Muscle of leg (tissue), 3 donors: ENCODE measurements at regions not wholly inside any gene's neighbourhood (a gene's known extent, or its start where the extent isn't known, plus 50 kb on each side); places are given as distances from the start of the nearest gene placed in this dataset.

Source experiments
- DNase-seq: peaks from one replicate; pipeline ENCODE4 v3.0.0; 2013
- H3K27ac ChIP-seq: one replicate; pipeline ENCODE4 v1.5.1; 2013; ENCODE audit warnings: mild to moderate bottlenecking, low read length, control low read depth
- H3K27me3 ChIP-seq: one replicate; pipeline ENCODE4 v1.6.1; 2013; ENCODE audit warnings: low read length; ENCODE audit not compliant: control insufficient read depth, insufficient read depth
- H3K36me3 ChIP-seq: one replicate; pipeline ENCODE4 v1.6.1; 2013; ENCODE audit warnings: low read length; ENCODE audit not compliant: control insufficient read depth, insufficient read depth
- H3K4me1 ChIP-seq: one replicate; pipeline ENCODE4 v1.6.1; 2013; ENCODE audit warnings: low read length; ENCODE audit not compliant: control insufficient read depth, insufficient read depth
- H3K4me3 ChIP-seq: one replicate; pipeline ENCODE4 v1.5.1; 2013; ENCODE audit warnings: low read length, control low read depth
- H3K9me3 ChIP-seq: replicated peaks from 2 replicates; pipeline ENCODE4 v1.6.1; 2013; ENCODE audit warnings: low read depth, low read length; ENCODE audit not compliant: control insufficient read depth
- WGBS: methylation state at CpG from one replicate; pipeline ENCODE4 v1.1.5; 2013; ENCODE audit warnings: missing lambda C conversion rate; ENCODE audit not compliant: insufficient coverage; 5-methylcytosine and 5-hydroxymethylcytosine counted together

DNA sequence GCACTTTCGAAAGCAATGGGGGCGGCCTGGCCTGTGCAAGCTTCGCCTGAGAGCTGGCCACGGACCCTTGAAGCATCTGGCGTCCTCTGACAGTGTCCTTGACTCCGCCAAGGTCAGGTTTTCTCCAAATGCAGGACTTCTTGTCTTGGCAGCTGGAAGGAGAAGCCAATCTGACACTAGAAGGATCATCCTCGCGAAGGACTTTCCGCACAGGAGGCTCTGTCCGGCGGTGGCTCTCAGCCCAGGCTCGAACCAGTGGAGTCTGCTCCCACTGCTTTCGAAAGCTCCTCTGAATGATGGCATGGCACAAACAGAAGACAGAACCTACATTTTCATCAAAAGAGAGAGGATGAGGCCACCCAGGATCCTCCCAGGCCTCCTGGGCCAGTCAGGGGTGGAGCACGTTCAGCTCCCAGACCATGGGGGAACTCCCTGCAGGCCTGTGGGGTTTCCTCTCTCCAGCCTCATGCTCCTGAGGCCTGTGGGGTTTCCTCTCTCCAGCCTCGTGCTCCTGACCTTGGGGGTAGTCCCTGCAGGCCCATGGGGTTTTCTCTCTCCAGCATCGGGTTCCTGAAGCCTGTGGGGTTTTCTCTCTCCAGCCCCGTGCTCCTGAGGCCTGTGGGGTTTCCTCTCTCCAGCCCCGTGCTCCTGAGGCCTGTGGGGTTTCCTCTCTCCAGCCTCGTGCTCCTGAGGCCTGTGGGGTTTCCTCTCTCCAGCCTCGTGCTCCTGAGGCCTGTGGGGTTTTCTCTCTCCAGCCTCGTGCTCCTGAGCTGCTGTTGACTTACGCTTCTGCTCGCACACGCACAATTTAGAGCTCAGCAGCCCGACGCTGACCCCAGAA lies 396.5 kb upstream of the SALL3 start:
- H3K9me3 ChIP-seq: no peaks in the 10 kb centered on the region
- no peak for DNase-seq
- H3K27ac ChIP-seq: no peak overlapping the region
- WGBS: 72% methylated on average over 23 of the region's 26 CpGs
- peaks cover 9% of the 10 kb centered on the region for H3K27me3 ChIP-seq
- H3K36me3 ChIP-seq: no peaks in the 10 kb centered on the region
- H3K4me1 ChIP-seq: peaks cover 1% of the 10 kb centered on the region
- H3K4me3 ChIP-seq: no peak overlapping the region

DNA sequence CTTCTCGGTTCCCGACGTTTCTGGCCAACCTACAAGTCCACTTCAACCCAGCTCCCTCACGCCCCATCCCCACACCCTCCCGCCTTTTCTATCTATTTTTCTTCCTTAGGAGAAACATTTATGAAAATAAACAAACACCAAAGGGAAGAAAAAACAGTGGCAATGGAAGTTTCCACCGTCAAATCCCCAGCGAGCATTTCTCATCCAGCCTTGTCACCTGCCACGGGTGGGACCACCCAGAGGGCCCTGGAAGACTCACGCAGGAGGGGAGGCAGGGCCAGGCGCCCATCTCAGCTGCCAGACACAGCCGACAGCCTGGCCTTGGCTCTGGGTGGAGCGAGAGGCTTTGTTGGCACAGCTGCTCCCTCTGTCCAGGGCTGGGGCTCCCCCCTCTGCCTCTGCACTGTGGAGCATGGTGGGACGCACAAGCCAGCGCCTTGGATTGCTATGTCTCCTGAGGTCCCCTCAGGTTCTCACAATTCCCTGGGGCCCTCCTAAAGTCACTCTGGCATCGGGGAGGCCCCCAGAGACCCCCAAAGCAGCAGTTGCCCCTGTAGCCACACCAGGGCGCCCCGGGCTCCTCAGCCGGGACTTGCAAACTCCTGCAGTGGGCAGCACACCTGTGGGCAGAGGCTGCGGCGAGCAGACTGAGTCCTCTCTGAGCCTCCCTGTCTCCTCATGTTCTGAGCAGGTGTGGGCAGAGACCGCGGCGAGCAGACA lies 395.7 kb upstream of the SALL3 start:
- DNase-seq: no peak
- H3K4me1 ChIP-seq: peaks cover 4% of the 10 kb centered on the region
- 81% methylated on average over 22 of the region's 23 CpGs for WGBS

DNA sequence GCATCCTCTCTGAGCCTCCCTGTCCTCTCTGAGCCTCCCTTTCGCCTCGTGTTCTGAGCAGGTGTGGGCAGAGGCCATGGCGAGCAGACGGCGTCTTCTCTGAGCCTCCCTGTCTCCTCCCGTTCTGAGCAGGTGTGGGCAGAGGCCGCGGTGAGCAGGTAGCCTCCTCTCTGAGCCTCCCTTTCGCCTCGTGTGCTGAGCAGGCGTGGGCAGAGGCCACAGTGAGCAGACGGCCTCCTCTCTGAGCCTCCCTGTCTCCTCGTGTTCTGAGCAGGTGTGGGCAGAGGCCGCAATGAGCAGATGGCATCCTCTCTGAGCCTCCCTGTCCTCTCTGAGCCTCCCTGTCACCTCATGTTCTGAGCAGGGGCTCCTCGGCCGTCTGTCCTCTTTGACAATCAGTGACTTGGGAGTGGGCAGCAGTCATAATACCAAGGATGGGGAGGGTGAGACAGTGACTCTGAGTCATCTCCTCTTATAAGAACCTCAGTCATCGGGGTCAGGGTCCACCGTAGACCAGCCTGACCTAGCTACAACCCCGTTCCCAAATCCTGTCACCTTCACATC lies 395.1 kb upstream of the SALL3 start:
- no peak overlapping the region for H3K4me3 ChIP-seq
- peaks cover 4% of the 10 kb centered on the region for H3K4me1 ChIP-seq
- H3K27me3 ChIP-seq: peaks cover 9% of the 10 kb centered on the region
- WGBS: 90% methylated on average over 10 of the region's 19 CpGs
- no peaks in the 10 kb centered on the region for H3K36me3 ChIP-seq
- H3K9me3 ChIP-seq: no peaks in the 10 kb centered on the region
- no peak for DNase-seq
- no peak overlapping the region for H3K27ac ChIP-seq

More for the DNA sequence above, 395.7 kb upstream of the SALL3 start:
- no peaks in the 10 kb centered on the region for H3K9me3 ChIP-seq
- peaks cover 12% of the 10 kb centered on the region for H3K27me3 ChIP-seq
- H3K36me3 ChIP-seq: no peaks in the 10 kb centered on the region
- no peak overlapping the region for H3K4me3 ChIP-seq
- no peak overlapping the region for H3K27ac ChIP-seq

DNA sequence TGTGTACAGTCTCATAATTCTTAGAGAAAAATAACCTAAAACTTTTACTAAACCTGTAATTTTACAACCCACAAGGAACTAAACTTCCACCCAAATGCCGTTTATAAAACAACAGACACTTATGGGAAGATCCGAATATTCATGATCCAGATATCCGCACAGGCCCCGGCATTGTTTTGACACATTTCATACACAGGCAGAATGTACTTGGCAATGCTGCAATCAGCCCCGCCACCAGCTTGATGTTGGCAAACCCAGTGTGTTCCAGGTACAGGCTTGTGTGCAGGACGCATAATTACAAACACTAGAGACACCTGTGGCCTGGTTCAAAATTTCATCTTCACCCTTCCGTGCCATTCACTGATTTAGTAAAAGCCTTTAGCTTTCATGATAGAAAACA lies 393.0 kb upstream of the SALL3 start:
- Histone ChIP-seq H3K4me3 (no peak overlapping the region), H3K27ac (no peak overlapping the region), H3K4me1 (peaks cover 4% of the 10 kb centered on the region), H3K27me3 (peaks cover 12% of the 10 kb centered on the region), H3K9me3 (no peaks in the 10 kb centered on the region), H3K36me3 (no peaks in the 10 kb centered on the region)
- no peak for DNase-seq
- 91% methylated on average over 5 of the region's 7 CpGs for WGBS

DNA sequence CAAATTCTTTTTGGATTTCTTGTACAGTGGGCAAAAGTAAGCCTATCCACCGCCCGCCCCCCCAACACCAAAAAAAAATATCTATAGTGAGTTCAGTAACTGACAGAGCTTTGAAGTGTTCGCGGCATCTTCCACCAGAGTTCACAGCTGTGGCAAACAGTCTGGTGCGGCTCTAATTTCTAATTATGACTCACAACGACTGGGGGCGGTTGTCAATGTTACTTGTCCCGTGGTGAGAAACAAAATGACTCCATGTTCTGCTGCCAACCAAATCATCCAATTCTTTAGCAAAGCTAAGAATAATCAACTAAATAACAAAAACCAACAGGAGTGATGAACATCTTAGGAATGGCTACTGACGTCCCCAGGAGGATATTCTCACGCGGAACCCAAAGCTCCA lies 392.5 kb upstream of the SALL3 start:
- 61% methylated on average over 6 of the region's 11 CpGs for WGBS
- H3K36me3 ChIP-seq: no peaks in the 10 kb centered on the region
- H3K9me3 ChIP-seq: no peaks in the 10 kb centered on the region
- peaks cover 4% of the 10 kb centered on the region for H3K4me1 ChIP-seq
- H3K27ac ChIP-seq: no peak overlapping the region
- peaks cover 12% of the 10 kb centered on the region for H3K27me3 ChIP-seq
- DNase-seq: peak; percentile 9
- no peak overlapping the region for H3K4me3 ChIP-seq

DNA sequence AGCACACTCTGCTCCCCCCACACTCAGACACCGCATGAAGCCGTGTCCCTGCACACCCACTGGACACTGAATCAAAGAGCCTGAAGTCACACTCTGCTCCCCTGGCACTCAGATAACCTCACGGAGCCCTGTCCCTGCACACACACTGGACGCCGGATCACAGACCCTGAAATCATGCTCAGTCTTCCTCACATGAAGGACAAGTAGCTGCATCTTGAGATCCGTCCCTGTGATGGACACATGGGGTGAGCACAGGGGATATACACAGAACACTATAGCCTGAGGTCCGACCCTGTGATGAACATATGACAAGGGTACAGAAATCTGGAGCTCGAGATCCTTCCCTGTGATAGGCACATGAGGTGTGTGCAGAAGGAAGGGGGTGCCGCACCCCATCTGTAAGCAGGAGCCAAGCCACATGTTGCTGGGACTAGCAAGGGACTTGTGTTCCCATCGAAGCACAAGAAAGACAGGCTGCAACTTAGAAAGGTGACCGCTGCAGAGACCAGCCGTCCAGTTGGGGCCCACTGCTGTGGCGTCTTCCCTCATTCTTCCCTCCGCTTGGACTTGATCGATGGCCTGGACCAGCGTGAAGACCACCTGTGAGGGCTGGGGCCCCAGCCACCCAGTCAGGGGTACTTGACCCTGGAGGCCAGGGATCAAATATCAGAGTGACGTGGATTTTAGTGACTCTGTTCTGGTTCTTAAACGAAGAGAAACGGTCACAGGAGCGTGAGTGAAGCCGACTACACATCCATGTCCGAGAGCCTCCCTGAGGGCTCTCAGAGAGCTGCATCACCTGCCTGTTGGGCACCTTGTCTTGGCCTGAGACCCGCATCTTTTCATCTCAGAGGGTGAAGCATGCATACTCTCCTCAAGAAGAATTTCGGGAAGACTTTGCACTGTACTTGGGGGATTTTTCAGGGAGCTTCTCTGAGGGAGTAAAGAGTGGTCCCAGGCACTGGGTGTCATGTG lies 391.7 kb upstream of the SALL3 start:
- Histone ChIP-seq H3K36me3 (no peaks in the 10 kb centered on the region), H3K4me3 (no peak overlapping the region), H3K9me3 (no peaks in the 10 kb centered on the region), H3K27me3 (peaks cover 12% of the 10 kb centered on the region), H3K27ac (no peak overlapping the region), H3K4me1 (peaks cover 4% of the 10 kb centered on the region)
- 66% methylated on average over 21 of the region's 24 CpGs for WGBS
- DNase-seq: no peak

DNA sequence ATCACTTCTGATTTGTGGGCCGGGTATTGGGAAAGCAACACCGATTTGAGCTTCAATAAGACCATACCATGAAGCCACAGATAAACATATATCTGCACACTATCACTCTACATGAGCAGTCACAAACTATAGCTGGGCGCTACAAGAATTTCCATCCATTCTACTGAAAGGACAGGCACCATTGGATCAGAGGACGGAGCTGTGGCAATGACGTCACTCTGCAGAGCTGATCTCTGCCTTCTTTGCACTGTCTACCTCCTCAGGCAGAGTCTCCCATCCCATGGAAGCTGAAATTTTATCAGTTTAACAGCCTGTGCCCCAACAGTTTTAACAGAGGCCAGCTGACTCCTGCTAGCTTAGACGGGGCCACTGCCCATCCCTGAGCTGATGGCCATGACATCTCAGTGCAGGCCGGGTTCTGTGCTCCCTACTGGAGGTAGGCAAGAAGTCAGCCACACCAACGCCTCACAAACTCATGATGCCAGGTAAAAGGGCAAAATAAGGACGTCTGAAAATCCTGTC lies 389.6 kb upstream of the SALL3 start:
- DNase-seq: no peak
- Histone ChIP-seq H3K9me3 (no peaks in the 10 kb centered on the region), H3K27me3 (peaks cover 12% of the 10 kb centered on the region), H3K36me3 (no peaks in the 10 kb centered on the region), H3K27ac (no peak overlapping the region), H3K4me1 (peaks cover 4% of the 10 kb centered on the region), H3K4me3 (no peak overlapping the region)
- WGBS: 88% methylated on average over 7 of the region's 9 CpGs

DNA sequence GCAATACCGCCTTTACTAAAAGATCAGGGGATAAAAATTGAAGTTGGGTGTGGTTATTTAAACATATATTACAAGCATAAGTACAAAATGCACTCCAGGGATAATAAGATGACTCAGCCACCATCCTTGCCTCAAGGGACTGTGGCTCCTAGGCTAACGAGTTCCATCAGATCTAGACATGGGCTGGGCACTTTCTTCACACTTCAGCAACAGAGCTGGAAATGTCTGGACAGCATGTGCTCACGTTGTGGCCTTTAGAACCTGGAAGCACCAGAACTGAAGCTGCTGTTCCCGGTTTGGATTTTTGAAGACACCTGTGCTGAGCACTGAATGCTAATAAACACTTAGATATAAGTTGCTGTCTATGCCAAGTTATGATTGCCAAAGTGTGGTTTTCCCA lies 384.2 kb upstream of the SALL3 start:
- Histone ChIP-seq H3K4me1 (no peaks in the 10 kb centered on the region), H3K36me3 (no peaks in the 10 kb centered on the region), H3K27me3 (peaks cover 4% of the 10 kb centered on the region), H3K27ac (no peak overlapping the region), H3K4me3 (no peak overlapping the region), H3K9me3 (no peaks in the 10 kb centered on the region)
- DNase-seq: no peak
- WGBS: 50% methylated on average over 2 of the region's 4 CpGs

DNA sequence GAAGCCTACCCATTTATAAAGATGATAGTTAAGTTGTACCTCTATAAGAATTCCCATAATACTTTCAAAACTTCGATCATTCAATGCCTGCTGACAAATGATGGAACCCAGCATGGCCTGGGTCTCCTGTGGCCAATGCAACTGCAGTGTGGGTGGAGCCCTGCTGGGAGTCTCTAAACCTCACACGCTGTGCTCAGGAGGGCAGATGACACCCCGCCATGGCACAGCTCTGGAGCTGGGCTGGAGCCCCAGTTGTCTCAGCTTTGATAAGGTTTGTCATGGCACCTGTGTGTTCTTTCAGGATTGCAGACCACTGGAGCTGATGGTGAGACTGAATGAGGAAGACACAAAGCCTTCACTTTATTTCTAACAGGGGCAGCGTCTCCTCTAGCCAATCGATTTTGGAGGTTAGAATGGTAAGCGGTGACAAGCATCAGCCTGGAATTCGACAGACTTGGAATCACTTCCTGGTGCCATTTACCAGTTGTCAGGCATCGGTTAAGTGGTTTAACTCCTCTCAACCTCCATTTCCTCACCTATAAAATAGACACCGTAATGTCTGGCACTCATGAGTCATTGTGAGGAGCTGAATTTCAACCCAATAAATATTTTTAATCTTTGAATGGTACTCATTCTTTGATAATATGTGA lies 383.6 kb upstream of the SALL3 start:
- Histone ChIP-seq H3K4me3 (no peak overlapping the region), H3K4me1 (no peaks in the 10 kb centered on the region), H3K27me3 (peaks cover 2% of the 10 kb centered on the region), H3K36me3 (no peaks in the 10 kb centered on the region), H3K9me3 (no peaks in the 10 kb centered on the region), H3K27ac (no peak overlapping the region)
- 100% methylated on average over 1 of the region's 9 CpGs for WGBS
- DNase-seq: no peak
